ENCODE measurements at regions not wholly inside any gene's neighbourhood (a gene's known extent, or its start where the extent isn't known, plus 50 kb on each side); places are given as distances from the start of the nearest gene placed in this dataset.
"Not testable (repeated sequence)": the region's sequence is repeated elsewhere in the genome, so short reads cannot be mapped to it uniquely, and the experiment has no call there.

GRCh38 chr3:65303431-65303830, 615.6 kb upstream of the ADAMTS9 start:
- DNase-seq (ENCODE audit: low spot score), result no peak

- DNase-seq (ENCODE audit: low spot score), result no peak
These were observed 603.8 kb upstream of the ADAMTS9 start for GRCh38 chr3:65291448-65292125.

- DNase-seq (ENCODE audit: low spot score), result no peak
These were observed 601.0 kb upstream of the ADAMTS9 start for GRCh38 chr3:65288776-65289175.

GRCh38 chr3:65285956-65286355, 598.2 kb upstream of the ADAMTS9 start:
- DNase-seq (ENCODE audit: low spot score), result no peak

- DNase-seq (ENCODE audit: low spot score), result no peak
These were observed 597.2 kb upstream of the ADAMTS9 start for GRCh38 chr3:65284961-65285360.

- DNase-seq (ENCODE audit: low spot score), result no peak
These were observed 596.7 kb upstream of the ADAMTS9 start for GRCh38 chr3:65284546-65284945.

- DNase-seq (ENCODE audit: low spot score), result no peak
These were observed 591.5 kb upstream of the ADAMTS9 start for GRCh38 chr3:65279225-65279782.

- DNase-seq (ENCODE audit: low spot score), result no peak
These were observed 590.0 kb upstream of the ADAMTS9 start for GRCh38 chr3:65277798-65278197.

- no peak for DNase-seq (ENCODE audit: low spot score)
These were observed 588.8 kb upstream of the ADAMTS9 start for GRCh38 chr3:65276551-65276950.

- DNase-seq (ENCODE audit: low spot score), result no peak
These were observed 580.6 kb upstream of the ADAMTS9 start for GRCh38 chr3:65268426-65268825.

- DNase-seq (ENCODE audit: low spot score), result no peak
These were observed 578.3 kb upstream of the ADAMTS9 start for GRCh38 chr3:65265942-65266590.

GRCh38 chr3:65265511-65265910, 577.7 kb upstream of the ADAMTS9 start:
- DNase-seq (ENCODE audit: low spot score), result no peak

- no peak for DNase-seq (ENCODE audit: low spot score)
These were observed 574.7 kb upstream of the ADAMTS9 start for GRCh38 chr3:65262548-65262947.

- DNase-seq (ENCODE audit: low spot score), result no peak
These were observed 572.1 kb upstream of the ADAMTS9 start for GRCh38 chr3:65259946-65260345.

GRCh38 chr3:65252914-65253313, 565.1 kb upstream of the ADAMTS9 start:
- not testable (repeated sequence) for DNase-seq (ENCODE audit: low spot score)

GRCh38 chr3:65252266-65252665, 564.5 kb upstream of the ADAMTS9 start:
- no peak for DNase-seq (ENCODE audit: low spot score)

- DNase-seq (ENCODE audit: low spot score), result no peak
These were observed 563.6 kb upstream of the ADAMTS9 start for GRCh38 chr3:65251375-65251774.

- no peak for DNase-seq (ENCODE audit: low spot score)
These were observed 558.8 kb upstream of the ADAMTS9 start for GRCh38 chr3:65246561-65246960.

- peak; percentile 5 for DNase-seq (ENCODE audit: low spot score)
These were observed 557.6 kb upstream of the ADAMTS9 start for GRCh38 chr3:65245133-65246063.

GRCh38 chr3:65240366-65240765, 552.6 kb upstream of the ADAMTS9 start:
- no peak for DNase-seq (ENCODE audit: low spot score)

GRCh38 chr3:65238652-65239051, 550.9 kb upstream of the ADAMTS9 start:
- no peak for DNase-seq (ENCODE audit: low spot score)

- DNase-seq (ENCODE audit: low spot score), result no peak
These were observed 546.7 kb upstream of the ADAMTS9 start for GRCh38 chr3:65234499-65234898.

Measured in A172 (cell line).